OCI-LY7 (cell line): ENCODE measurements at regions not wholly inside any gene's neighbourhood (a gene's known extent, or its start where the extent isn't known, plus 50 kb on each side); places are given as distances from the start of the nearest gene placed in this dataset.

ENCODE experiments used
- BruUV-seq: library from RNA; stranded (reverse); fragments of 400-500 nt; replicated peaks from 2 replicates; lab custom pipeline; 2021; lab: Mats Ljungman, UMichigan
- CTCF ChIA-PET: fragments of 300-600 bp; sonication (Branson Sonifier 250); formaldehyde crosslinking; loops from one replicate; lab custom pipeline; 2022; ENCODE audit warnings: antibody characterized with exemption; ENCODE audit not compliant: unreplicated experiment; lab: Charles Lee
- POLR2A ChIA-PET: fragments of 300-600 bp; sonication (Branson Sonifier 250); formaldehyde crosslinking; loops from one replicate; lab custom pipeline; 2022; ENCODE audit warnings: antibody characterized with exemption; lab: Charles Lee
- DNase-seq: peaks from one replicate; pipeline ENCODE4 v3.0.0-alpha.2; 2015; ENCODE audit warnings: low spot score
- H2AFZ ChIP-seq: fragments of 200-600 bp; sonication (generic), shearing (Covaris generic); 2 replicates; pipeline ENCODE4 v1.6.1; 2014; ENCODE audit warnings: mild to moderate bottlenecking, antibody characterized with exemption, low read length, moderate library complexity
- H3K27ac ChIP-seq: fragments of 200-600 bp; sonication (generic); 2 replicates; pipeline ENCODE4 v1.5.1; 2014; ENCODE audit warnings: mixed run types, low read depth, mild to moderate bottlenecking, moderate library complexity, low read length, inconsistent platforms; ENCODE audit not compliant: poor library complexity, severe bottlenecking
- H3K36me3 ChIP-seq: fragments of 200-600 bp; sonication (generic); 2 replicates; pipeline ENCODE4 v1.6.1; 2014; ENCODE audit warnings: mild to moderate bottlenecking, antibody characterized with exemption, low read length, moderate library complexity, mixed read lengths; ENCODE audit not compliant: insufficient read depth
- H3K4me1 ChIP-seq: fragments of 200-600 bp; sonication (generic); 2 replicates; pipeline ENCODE4 v1.5.1; 2014; ENCODE audit warnings: mild to moderate bottlenecking, low read length; ENCODE audit not compliant: insufficient read depth, poor library complexity, severe bottlenecking
- H3K4me2 ChIP-seq: fragments of 200-600 bp; sonication (generic); 2 replicates; pipeline ENCODE4 v1.6.1; 2014; ENCODE audit warnings: mild to moderate bottlenecking, low read length
- H3K4me3 ChIP-seq: fragments of 200-600 bp; sonication (generic); 2 replicates; pipeline ENCODE4 v1.5.1; 2014; ENCODE audit warnings: mild to moderate bottlenecking, low read depth, low read length; ENCODE audit not compliant: poor library complexity, severe bottlenecking
- H3K79me2 ChIP-seq: fragments of 200-600 bp; sonication (generic); 2 replicates; pipeline ENCODE4 v1.6.1; 2016; ENCODE audit warnings: low read depth, mild to moderate bottlenecking, low read length, moderate library complexity, mixed read lengths; ENCODE audit not compliant: insufficient read depth
- H3K9me2 ChIP-seq: fragments of 200-600 bp; sonication (generic); 2 replicates; pipeline ENCODE4 v1.6.1; 2016; ENCODE audit warnings: mild to moderate bottlenecking, low read length, mixed read lengths; ENCODE audit not compliant: insufficient read depth
- H3K9me3 ChIP-seq: fragments of 200-600 bp; sonication (generic); 2 replicates; pipeline ENCODE4 v1.6.1; 2014; ENCODE audit warnings: mild to moderate bottlenecking, mixed run types, low read length, mixed read lengths
- H4K20me1 ChIP-seq: fragments of 200-600 bp; sonication (generic); 2 replicates; pipeline ENCODE4 v1.6.1; 2014; ENCODE audit warnings: mild to moderate bottlenecking, antibody characterized with exemption, low read length, moderate library complexity, mixed read lengths; ENCODE audit not compliant: insufficient read depth
- CTCF ChIP-seq: fragments of 200-600 bp; sonication (generic); conservative IDR thresholded peaks from 2 replicates; pipeline ENCODE4 v1.5.1; 2014; ENCODE audit warnings: mild to moderate bottlenecking, antibody characterized with exemption, low read length, moderate library complexity, mixed read lengths
- EZH2phosphoT487 ChIP-seq: fragments of 200-600 bp; sonication (generic); IDR thresholded peaks from 2 replicates; pipeline ENCODE4 v1.6.1; 2018; ENCODE audit warnings: low read depth, borderline replicate concordance, mild to moderate bottlenecking, mixed run types, antibody characterized with exemption, low read length, moderate library complexity, mixed read lengths
- intact Hi-C: fragments of 100-400 bp; cut with micrococcal nuclease; formaldehyde crosslinking; loops from one replicate; pipeline ENCODE4 v1.10.0; 2022; ENCODE audit not compliant: unreplicated experiment

GRCh38 chr14:62162998-62163589 lies 400.9 kb downstream of the SNAPC1 start:
- no TSS peak for BruUV-seq
- H3K4me2 ChIP-seq = no peak overlapping the region
- ChIA-PET CTCF (no interaction called here), POLR2A (interaction anchor here (0.5 kb wide), 1 partner anchor 275 kb away, joined by 3 read pairs; no protein-coding TSS in a partner anchor)
- no peaks in the 10 kb centered on the region for H3K79me2 ChIP-seq
- no peak overlapping the region for H3K27ac ChIP-seq
- no peaks in the 10 kb centered on the region for H3K36me3 ChIP-seq
- no peaks in the 10 kb centered on the region for H4K20me1 ChIP-seq
- no peak overlapping the region for H2AFZ ChIP-seq
- DNase-seq = peak; percentile 53
- H3K9me2 ChIP-seq = no peaks in the 10 kb centered on the region
- peak; percentile 92 for TF ChIP-seq CTCF
- TF ChIP-seq EZH2phosphoT487 = no peak
- no peak overlapping the region for H3K4me3 ChIP-seq
- intact Hi-C loops = no loop called here
- H3K9me3 ChIP-seq = no peaks in the 10 kb centered on the region
- no peaks in the 10 kb centered on the region for H3K4me1 ChIP-seq

- TF ChIP-seq CTCF (peak; percentile 35; the same call in 1 of the 2 replicates), EZH2phosphoT487 (no peak)
- no peaks in the 10 kb centered on the region for H3K4me1 ChIP-seq
- no peaks in the 10 kb centered on the region for H4K20me1 ChIP-seq
- no peaks in the 10 kb centered on the region for H3K9me2 ChIP-seq
- ChIA-PET POLR2A (no interaction called here), CTCF (no interaction called here)
- intact Hi-C loops = no loop called here
- H3K4me3 ChIP-seq = no peak overlapping the region
- no peaks in the 10 kb centered on the region for H3K36me3 ChIP-seq
- no peaks in the 10 kb centered on the region for H3K9me3 ChIP-seq
- H3K4me2 ChIP-seq = no peak overlapping the region
- no peak overlapping the region for H3K27ac ChIP-seq
- no peak for DNase-seq
- no TSS peak for BruUV-seq
- H3K79me2 ChIP-seq = no peaks in the 10 kb centered on the region
- H2AFZ ChIP-seq = no peak overlapping the region
Measured at GRCh38 chr14:62168564-62169155, 406.4 kb downstream of the SNAPC1 start.

GRCh38 chr14:62179367-62180018 lies 417.3 kb downstream of the SNAPC1 start:
- DNase-seq = peak; percentile 49
- Histone ChIP-seq H3K4me1 (no peaks in the 10 kb centered on the region), H2AFZ (no peak overlapping the region), H4K20me1 (no peaks in the 10 kb centered on the region), H3K4me3 (no peak overlapping the region), H3K36me3 (no peaks in the 10 kb centered on the region), H3K27ac (no peak overlapping the region), H3K4me2 (no peak overlapping the region), H3K9me2 (no peaks in the 10 kb centered on the region), H3K79me2 (no peaks in the 10 kb centered on the region), H3K9me3 (no peaks in the 10 kb centered on the region)
- TF ChIP-seq CTCF = peak; percentile 75
- no peak for TF ChIP-seq EZH2phosphoT487
- ChIA-PET CTCF (no interaction called here), POLR2A (interaction anchor here (0.6 kb wide), 1 partner anchor 12 kb away, joined by 3 read pairs; no protein-coding TSS in a partner anchor)
- no TSS peak for BruUV-seq
- intact Hi-C loops = loop anchor here (5.0 kb wide), 1 partner anchor 1098 kb away; no protein-coding TSS in a partner anchor
